Spleen (tissue), 11 donors: ENCODE measurements at regions not wholly inside any gene's neighbourhood (a gene's known extent, or its start where the extent isn't known, plus 50 kb on each side); places are given as distances from the start of the nearest gene placed in this dataset.

ENCODE experiments used
- DNase-seq: peaks from one replicate; pipeline ENCODE4 v3.0.0-alpha.2; 2020
- H3K27ac ChIP-seq, 8 donors: fragments of 200-600 bp; sonication (generic) in 7 of 8; 1 replicate in 4 of 8; 2 replicates in 4 of 8; pipeline versions ENCODE4 v1.5.0 to v1.8.0; 2016 to 2021; ENCODE audit warnings: inconsistent platforms in 4 of 8, mild to moderate bottlenecking in 4 of 8, moderate library complexity in 1 of 8
- H3K27me3 ChIP-seq, 7 donors: fragments of 200-600 bp; sonication (generic) in 6 of 7; replicated peaks in 1 of 7; 1 replicate in 4 of 7; 2 replicates in 3 of 7; pipeline versions ENCODE4 v1.5.0 to v1.8.0; 2016 to 2021; ENCODE audit warnings: inconsistent platforms in 3 of 7, mild to moderate bottlenecking in 1 of 7
- H3K36me3 ChIP-seq, 6 donors: fragments of 200-600 bp; sonication (generic) in 5 of 6; 1 replicate in 4 of 6; 2 replicates in 2 of 6; pipeline versions ENCODE4 v1.5.0 to v1.8.0; 2016 to 2021; ENCODE audit warnings: inconsistent platforms in 2 of 6
- H3K4me1 ChIP-seq, 6 donors: fragments of 200-600 bp; sonication (generic) in 5 of 6; 1 replicate in 3 of 6; 2 replicates in 3 of 6; pipeline versions ENCODE4 v1.5.0 to v1.8.0; 2016 to 2021; ENCODE audit warnings: inconsistent platforms in 3 of 6
- H3K4me3 ChIP-seq, 8 donors: fragments of 200-600 bp; sonication (generic) in 7 of 8; 1 replicate in 4 of 8; 2 replicates in 4 of 8; pipeline versions ENCODE4 v1.5.0 to v1.8.0; 2016 to 2021; ENCODE audit warnings: inconsistent platforms in 4 of 8, mild to moderate bottlenecking in 4 of 8, moderate library complexity in 2 of 8
- H3K9me3 ChIP-seq, 8 donors: fragments of 200-600 bp; sonication (generic) in 7 of 8; 1 replicate in 4 of 8; 2 replicates in 4 of 8; pipeline versions ENCODE4 v1.5.0 to v1.8.0; 2016 to 2021; ENCODE audit warnings: inconsistent platforms in 4 of 8
- POLR2A ChIP-seq, 3 donors: fragments of 450-650 bp; IDR thresholded peaks; one replicate each; pipeline ENCODE4 v1.5.1; 2017; ENCODE audit warnings: antibody characterized with exemption in 3 of 3, mild to moderate bottlenecking in 1 of 3
- POLR2AphosphoS5 ChIP-seq, 3 donors: sonication (generic); formaldehyde crosslinking; IDR thresholded peaks; one replicate each; pipeline ENCODE4 v1.5.1; 2017; ENCODE audit warnings: antibody characterized with exemption in 3 of 3
- WGBS, 5 donors: extraction: QIAGEN DNeasy Blood & Tissue Kit in 3 of 5; methylation state at CpG; one replicate each; pipeline versions ENCODE4 v1.1.5 to v1.1.7; 2013 to 2018; 5-methylcytosine and 5-hydroxymethylcytosine counted together
- intact Hi-C: fragments of 100-400 bp; cut with DNase I; formaldehyde crosslinking; loops from one replicate; pipeline ENCODE4 v1.15.0; 2023; ENCODE audit warnings: low total_unique reads
- TF ChIP-seq, protein P1 (sequence below), 11 experiments: fragments of 200-600 bp in 7 of 11; fragments of 450-650 bp in 4 of 11; sonication (generic) in 4 of 11; IDR thresholded peaks in 8 of 11; conservative IDR thresholded peaks in 3 of 11; 1 replicate in 7 of 11; 2 replicates in 4 of 11; pipeline versions ENCODE4 v1.4.0 to v1.8.0; 2016 to 2021; ENCODE audit warnings: antibody characterized with exemption in 11 of 11, inconsistent platforms in 4 of 11, mild to moderate bottlenecking in 1 of 11
- donor health status: healthy with polysubstance abuse.
- donor health status: DM: no; HTN: no; CAD: no; lungs with moderate emphysema.
- donor health status: DM: no; HTN: no; CAD: no.
- donor health status: Bipolar disorder and iron deficiency.
- donor health status: healthy.
- donor health status: DM: no; HTN: no; CAD: no.
- donor health status: DM: yes; HTN: yes; CAD: no.

DNA sequence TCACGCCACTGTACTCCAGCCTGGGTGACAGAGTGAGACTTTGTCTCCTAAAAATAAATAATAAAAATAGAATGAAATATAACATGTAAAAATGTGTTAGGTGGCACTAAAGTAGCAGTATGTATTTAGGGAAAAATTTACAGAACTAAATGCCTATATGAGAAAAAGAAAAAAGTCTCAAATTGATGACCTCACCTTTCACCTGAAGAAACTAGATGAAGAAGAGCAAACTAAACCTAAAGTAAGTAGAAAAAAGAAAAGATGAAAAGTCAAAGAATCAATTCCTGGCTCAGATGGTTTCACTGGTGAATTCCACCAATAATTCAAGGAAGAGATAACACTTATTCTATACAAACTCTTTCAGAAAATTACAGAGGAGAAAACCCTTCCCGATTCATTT, 106.5 kb upstream of the NANOS1 start:
- Histone ChIP-seq H3K4me1 (no peaks in the 10 kb centered on the region), H3K9me3 (no peaks in the 10 kb centered on the region), H3K27ac (no peak overlapping the region), H3K4me3 (no peak overlapping the region), H3K27me3 (peaks cover 0 to 10% (median 0%) of the 10 kb centered on the region in 7 donors), H3K36me3 (no peaks in the 10 kb centered on the region)
- WGBS, 5 donors = 90 to 94% (median 94%) methylated on average over 2 of the region's 2 CpGs
- no peak for DNase-seq
- intact Hi-C loops = no loop called here
- TF ChIP-seq, protein P1, sequence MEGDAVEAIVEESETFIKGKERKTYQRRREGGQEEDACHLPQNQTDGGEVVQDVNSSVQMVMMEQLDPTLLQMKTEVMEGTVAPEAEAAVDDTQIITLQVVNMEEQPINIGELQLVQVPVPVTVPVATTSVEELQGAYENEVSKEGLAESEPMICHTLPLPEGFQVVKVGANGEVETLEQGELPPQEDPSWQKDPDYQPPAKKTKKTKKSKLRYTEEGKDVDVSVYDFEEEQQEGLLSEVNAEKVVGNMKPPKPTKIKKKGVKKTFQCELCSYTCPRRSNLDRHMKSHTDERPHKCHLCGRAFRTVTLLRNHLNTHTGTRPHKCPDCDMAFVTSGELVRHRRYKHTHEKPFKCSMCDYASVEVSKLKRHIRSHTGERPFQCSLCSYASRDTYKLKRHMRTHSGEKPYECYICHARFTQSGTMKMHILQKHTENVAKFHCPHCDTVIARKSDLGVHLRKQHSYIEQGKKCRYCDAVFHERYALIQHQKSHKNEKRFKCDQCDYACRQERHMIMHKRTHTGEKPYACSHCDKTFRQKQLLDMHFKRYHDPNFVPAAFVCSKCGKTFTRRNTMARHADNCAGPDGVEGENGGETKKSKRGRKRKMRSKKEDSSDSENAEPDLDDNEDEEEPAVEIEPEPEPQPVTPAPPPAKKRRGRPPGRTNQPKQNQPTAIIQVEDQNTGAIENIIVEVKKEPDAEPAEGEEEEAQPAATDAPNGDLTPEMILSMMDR (IDR thresholded peaks at IDR 0.05 in 8 of 11, conservative IDR thresholded peaks at IDR 0.05 in 3 of 11) = no peak
- TF ChIP-seq POLR2A (IDR thresholded peaks at IDR 0.05) (no peak), POLR2AphosphoS5 (IDR thresholded peaks at IDR 0.05) (no peak)

DNA sequence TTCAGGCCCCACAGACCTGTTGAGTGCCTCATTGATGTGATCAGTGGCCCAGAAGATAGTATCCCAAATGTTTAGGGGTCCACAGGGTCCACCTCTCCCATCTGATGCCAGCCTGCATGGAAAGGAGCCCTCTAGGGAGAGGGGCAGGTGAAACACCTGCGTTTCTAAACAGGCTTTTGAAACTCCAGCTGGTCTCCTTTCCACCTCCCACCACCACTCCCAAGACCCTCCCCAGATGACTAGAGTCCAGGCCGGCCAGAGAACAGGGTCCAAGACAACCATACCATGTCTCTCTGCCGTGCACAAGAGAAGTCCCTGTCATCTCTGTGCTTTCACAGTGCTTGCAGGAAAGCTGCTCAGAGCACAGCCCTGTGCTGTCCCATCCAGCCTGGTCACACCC, 105.0 kb upstream of the NANOS1 start:
- TF ChIP-seq, protein P1 (IDR thresholded peaks at IDR 0.05 in 8 of 11, conservative IDR thresholded peaks at IDR 0.05 in 3 of 11) = no peak
- TF ChIP-seq POLR2AphosphoS5 (IDR thresholded peaks at IDR 0.05) (no peak), POLR2A (IDR thresholded peaks at IDR 0.05) (no peak)
- intact Hi-C loops = no loop called here

DNA sequence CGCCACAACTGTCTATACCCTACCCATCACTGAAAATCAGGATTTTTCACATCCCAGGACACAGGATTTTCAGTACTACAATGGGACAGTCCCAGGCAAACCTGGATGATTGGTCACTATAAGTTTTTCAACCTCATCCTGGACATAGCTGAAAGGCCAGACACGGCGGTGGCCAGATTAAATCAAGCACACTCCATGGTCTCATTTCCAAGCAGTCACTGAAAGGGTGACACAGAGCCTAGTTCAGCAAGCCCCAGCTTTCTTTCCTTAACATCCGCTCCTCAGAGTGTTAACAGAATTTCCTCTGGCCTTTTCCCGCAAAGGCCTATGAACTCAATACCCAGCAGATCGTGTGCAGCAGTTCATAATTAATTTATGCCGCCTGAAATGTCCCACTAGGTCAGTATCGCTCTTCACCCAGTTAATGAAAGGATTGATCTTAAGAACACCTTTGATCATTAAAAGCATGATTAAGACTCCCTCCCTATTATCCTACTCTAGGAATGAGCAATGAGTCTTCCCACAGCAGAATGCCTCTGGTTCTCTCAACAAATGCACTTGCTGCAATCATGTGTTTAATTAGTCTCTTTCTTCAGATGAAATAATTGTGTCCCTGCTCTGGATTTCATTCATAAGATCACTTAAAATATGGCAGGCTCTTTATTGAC, 104.0 kb upstream of the NANOS1 start:
- TF ChIP-seq, protein P1 (IDR thresholded peaks at IDR 0.05 in 8 of 11, conservative IDR thresholded peaks at IDR 0.05 in 3 of 11) = no peak
- TF ChIP-seq POLR2AphosphoS5 (IDR thresholded peaks at IDR 0.05) (no peak), POLR2A (IDR thresholded peaks at IDR 0.05) (no peak)
- H3K36me3 ChIP-seq = no peaks in the 10 kb centered on the region
- no peak overlapping the region for H3K4me3 ChIP-seq
- no peak for DNase-seq
- intact Hi-C loops = no loop called here
- no peak overlapping the region for H3K27ac ChIP-seq
- WGBS, 5 donors = 76 to 93% (median 86%) methylated on average over 8 of the region's 8 CpGs
- peaks cover 0 to 18% (median 14%) of the 10 kb centered on the region in 8 donors for H3K9me3 ChIP-seq
- H3K27me3 ChIP-seq = peaks cover 0 to 10% (median 0%) of the 10 kb centered on the region in 7 donors
- no peaks in the 10 kb centered on the region for H3K4me1 ChIP-seq

More for the DNA sequence above, 105.0 kb upstream of the NANOS1 start:
- H3K4me1 ChIP-seq = no peaks in the 10 kb centered on the region
- no peak for DNase-seq
- H3K36me3 ChIP-seq = no peaks in the 10 kb centered on the region
- H3K27ac ChIP-seq = no peak overlapping the region
- H3K4me3 ChIP-seq = no peak overlapping the region
- H3K27me3 ChIP-seq = peaks cover 0 to 10% (median 0%) of the 10 kb centered on the region in 7 donors
- WGBS, 5 donors = 66 to 74% (median 70%) methylated on average over 2 to 3 of the region's 3 CpGs
- H3K9me3 ChIP-seq = peaks cover 0 to 7% (median 3%) of the 10 kb centered on the region in 8 donors

DNA sequence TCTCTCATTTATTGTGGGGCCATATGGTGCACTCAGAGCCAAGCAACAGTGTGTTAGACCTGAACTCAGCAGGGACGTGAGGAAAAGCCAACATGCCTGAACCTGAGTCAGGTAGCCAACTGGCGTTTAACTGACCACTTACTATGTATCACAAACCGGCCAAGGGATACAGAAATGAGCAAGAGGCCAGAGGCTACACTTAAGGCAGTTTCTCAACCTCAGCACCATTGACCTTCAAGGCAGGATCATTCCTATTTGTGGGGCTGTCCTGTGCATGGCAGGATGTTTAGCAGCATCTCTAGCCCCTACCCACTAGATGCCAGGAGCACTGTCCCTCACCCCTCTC, 103.5 kb upstream of the NANOS1 start:
- H3K4me1 ChIP-seq = no peaks in the 10 kb centered on the region
- H3K9me3 ChIP-seq = peaks cover 0 to 23% (median 19%) of the 10 kb centered on the region in 8 donors
- no peak for TF ChIP-seq POLR2A (IDR thresholded peaks at IDR 0.05)
- TF ChIP-seq, protein P1 (IDR thresholded peaks at IDR 0.05 in 8 of 11, conservative IDR thresholded peaks at IDR 0.05 in 3 of 11) = no peak
- TF ChIP-seq POLR2AphosphoS5 (IDR thresholded peaks at IDR 0.05) = no peak
- H3K27me3 ChIP-seq = peaks cover 0 to 10% (median 0%) of the 10 kb centered on the region in 7 donors
- intact Hi-C loops = no loop called here
- H3K36me3 ChIP-seq = no peaks in the 10 kb centered on the region
- DNase-seq = no peak
- H3K27ac ChIP-seq = no peak overlapping the region
- no peak overlapping the region for H3K4me3 ChIP-seq
- 80 to 87% (median 83%) methylated on average over 3 of the region's 3 CpGs for WGBS, 5 donors
